ENCODE measurements at regions not wholly inside any gene's neighbourhood (a gene's known extent, or its start where the extent isn't known, plus 50 kb on each side); places are given as distances from the start of the nearest gene placed in this dataset.
"Not testable (repeated sequence)": the region's sequence is repeated elsewhere in the genome, so short reads cannot be mapped to it uniquely, and the experiment has no call there.

- ATAC-seq; H3K4me3 ChIP-seq; intact Hi-C loops (cut with DNase I); H3K27ac ChIP-seq; H3K9me3 ChIP-seq; H3K36me3 ChIP-seq (ENCODE audit: insufficient read depth in 1 of 2, low read depth in 1 of 2); H3K27me3 ChIP-seq (ENCODE audit: insufficient read depth in 3 of 3, low read length in 2 of 3); DNase-seq; H3K4me1 ChIP-seq: not testable (repeated sequence)
- 72 to 77% (median 73%) methylated on average over 2 of the region's 2 CpGs for WGBS, 3 donors
These were observed 140.9 kb upstream of the GOLGA6L4 start for GRCh38 chr15:84094720-84095119.

GRCh38 chr15:84097053-84097452, 138.5 kb upstream of the GOLGA6L4 start:
- intact Hi-C loops (cut with DNase I); DNase-seq; H3K27ac ChIP-seq; H3K9me3 ChIP-seq; ATAC-seq; H3K4me1 ChIP-seq; H3K4me3 ChIP-seq; H3K36me3 ChIP-seq (ENCODE audit: insufficient read depth in 1 of 2, low read depth in 1 of 2): not testable (repeated sequence)
- 78 to 87% (median 82%) methylated on average over 3 of the region's 3 CpGs for WGBS, 3 donors
- H3K27me3 ChIP-seq (ENCODE audit: insufficient read depth in 3 of 3, low read length in 2 of 3), result peaks cover 0 to 12% (median 0%) of the 10 kb centered on the region in 3 donors

- DNase-seq (no peak), ATAC-seq (no peak)
- intact Hi-C loops (cut with DNase I), result no loop called here
- TF ChIP-seq CTCF (IDR thresholded peaks at IDR 0.05), result no peak
- H3K4me3 ChIP-seq, result no peak overlapping the region
- H3K4me1 ChIP-seq, result no peaks in the 10 kb centered on the region
- H3K27ac ChIP-seq, result no peak overlapping the region
- peaks cover 0 to 12% (median 0%) of the 10 kb centered on the region in 3 donors for H3K27me3 ChIP-seq (ENCODE audit: insufficient read depth in 3 of 3, low read length in 2 of 3)
- H3K9me3 ChIP-seq, result no peaks in the 10 kb centered on the region
- H3K36me3 ChIP-seq (ENCODE audit: insufficient read depth in 1 of 2, low read depth in 1 of 2), result no peaks in the 10 kb centered on the region
These were observed 137.0 kb upstream of the GOLGA6L4 start for GRCh38 chr15:84098604-84099003.

- Histone ChIP-seq H3K27ac (no peak overlapping the region), H3K27me3 (ENCODE audit: insufficient read depth in 3 of 3, low read length in 2 of 3) (peaks cover 0 to 12% (median 0%) of the 10 kb centered on the region in 3 donors), H3K4me3 (no peak overlapping the region), H3K4me1 (no peaks in the 10 kb centered on the region), H3K9me3 (no peaks in the 10 kb centered on the region), H3K36me3 (ENCODE audit: insufficient read depth in 1 of 2, low read depth in 1 of 2) (no peaks in the 10 kb centered on the region)
- ATAC-seq (no peak), DNase-seq (peak in 1 of 2 donors; percentile 18)
- intact Hi-C loops (cut with DNase I), result no loop called here
- no peak for TF ChIP-seq CTCF (IDR thresholded peaks at IDR 0.05)
- WGBS, 3 donors, result 0 to 3% (median 0%) methylated on average over 1 of the region's 1 CpG
These were observed 136.4 kb upstream of the GOLGA6L4 start for GRCh38 chr15:84099181-84099580.

GRCh38 chr15:84103345-84103744, 132.2 kb upstream of the GOLGA6L4 start:
- no peak overlapping the region for H3K27ac ChIP-seq
- H3K36me3 ChIP-seq (ENCODE audit: insufficient read depth in 1 of 2, low read depth in 1 of 2), result no peaks in the 10 kb centered on the region
- H3K4me1 ChIP-seq, result no peaks in the 10 kb centered on the region
- ATAC-seq (no peak), DNase-seq (no peak)
- H3K27me3 ChIP-seq (ENCODE audit: insufficient read depth in 3 of 3, low read length in 2 of 3), result peaks cover 0 to 12% (median 0%) of the 10 kb centered on the region in 3 donors
- H3K4me3 ChIP-seq, result no peak overlapping the region
- no peaks in the 10 kb centered on the region for H3K9me3 ChIP-seq
- 85 to 88% (median 87%) methylated on average over 4 of the region's 4 CpGs for WGBS, 3 donors
- intact Hi-C loops (cut with DNase I), result no loop called here
- TF ChIP-seq CTCF (IDR thresholded peaks at IDR 0.05), result no peak

- 56 to 67% (median 60%) methylated on average over 3 of the region's 3 CpGs for WGBS, 3 donors
- intact Hi-C loops (cut with DNase I), result no loop called here
- no peaks in the 10 kb centered on the region for H3K36me3 ChIP-seq (ENCODE audit: insufficient read depth in 1 of 2, low read depth in 1 of 2)
- ATAC-seq, result no peak
- no peak overlapping the region for H3K4me3 ChIP-seq
- peaks cover 0 to 7% (median 0%) of the 10 kb centered on the region in 3 donors for H3K27me3 ChIP-seq (ENCODE audit: insufficient read depth in 3 of 3, low read length in 2 of 3)
- DNase-seq, result no peak
- H3K9me3 ChIP-seq, result no peaks in the 10 kb centered on the region
- no peaks in the 10 kb centered on the region for H3K4me1 ChIP-seq
- H3K27ac ChIP-seq, result no peak overlapping the region
- no peak for TF ChIP-seq CTCF (IDR thresholded peaks at IDR 0.05)
These were observed 130.7 kb upstream of the GOLGA6L4 start for GRCh38 chr15:84104853-84105252.

Data from psoas muscle (tissue), 7 donors.